Trophoblast cell (in vitro differentiated cells and primary cell): ENCODE measurements at regions not wholly inside any gene's neighbourhood (a gene's known extent, or its start where the extent isn't known, plus 50 kb on each side); places are given as distances from the start of the nearest gene placed in this dataset.

Experiments used
- DNase-seq, 2 donors: peaks; one replicate each; pipeline ENCODE4 v3.0.0-alpha.2; 2016
- H2AFZ ChIP-seq: 2 replicates; pipeline ENCODE4 v1.6.1; 2013; ENCODE audit warnings: low read length, moderate library complexity, mild to moderate bottlenecking; ENCODE audit not compliant: insufficient read depth, poor library complexity
- H2AK5ac ChIP-seq: 2 replicates; pipeline ENCODE4 v1.6.1; 2013; ENCODE audit warnings: mild to moderate bottlenecking, low read length
- H2BK120ac ChIP-seq: 2 replicates; pipeline ENCODE4 v1.6.1; 2013; ENCODE audit warnings: low read length, mild to moderate bottlenecking, moderate library complexity; ENCODE audit not compliant: insufficient read depth, poor library complexity
- H2BK12ac ChIP-seq: 2 replicates; pipeline ENCODE4 v1.6.1; 2013; ENCODE audit warnings: mild to moderate bottlenecking, low read length, moderate library complexity
- H2BK5ac ChIP-seq: 2 replicates; pipeline ENCODE4 v1.6.1; 2013; ENCODE audit warnings: low read length, low read depth, moderate library complexity, mild to moderate bottlenecking; ENCODE audit not compliant: poor library complexity
- H3K14ac ChIP-seq: 2 replicates; pipeline ENCODE4 v1.6.1; 2013; ENCODE audit warnings: mild to moderate bottlenecking, low read length
- H3K18ac ChIP-seq: 2 replicates; pipeline ENCODE4 v1.6.1; 2013; ENCODE audit warnings: mild to moderate bottlenecking, low read length
- H3K23ac ChIP-seq: 2 replicates; pipeline ENCODE4 v1.6.1; 2013; ENCODE audit warnings: low read length
- H3K27ac ChIP-seq: 2 replicates; pipeline ENCODE4 v1.5.1; 2013; ENCODE audit warnings: low read depth, mild to moderate bottlenecking, inconsistent platforms, low read length, moderate library complexity
- H3K27me3 ChIP-seq: 2 replicates; pipeline ENCODE4 v1.6.1; 2013; ENCODE audit warnings: inconsistent platforms, mild to moderate bottlenecking, low read length, moderate library complexity; ENCODE audit not compliant: insufficient read depth
- H3K36me3 ChIP-seq, 2 experiments: 1 replicate in 1 of 2; 2 replicates in 1 of 2; pipeline ENCODE4 v1.6.1; 2013; ENCODE audit warnings: low read length in 2 of 2, mild to moderate bottlenecking in 2 of 2, moderate library complexity in 1 of 2; ENCODE audit not compliant: insufficient read depth in 2 of 2, control insufficient read depth in 1 of 2
- H3K4ac ChIP-seq: 2 replicates; pipeline ENCODE4 v1.6.1; 2013; ENCODE audit warnings: low read depth, mild to moderate bottlenecking, low read length, moderate library complexity
- H3K4me1 ChIP-seq, 2 experiments: 1 replicate in 1 of 2; 2 replicates in 1 of 2; pipeline ENCODE4 v1.6.1; 2013; ENCODE audit warnings: low read length in 2 of 2, mild to moderate bottlenecking in 2 of 2, moderate library complexity in 1 of 2; ENCODE audit not compliant: insufficient read depth in 2 of 2, control insufficient read depth in 1 of 2
- H3K4me2 ChIP-seq: 2 replicates; pipeline ENCODE4 v1.6.1; 2013; ENCODE audit warnings: inconsistent platforms, mild to moderate bottlenecking, low read length, moderate library complexity
- H3K4me3 ChIP-seq: 2 replicates; pipeline ENCODE4 v1.5.1; 2013; ENCODE audit warnings: mild to moderate bottlenecking, low read depth, low read length, inconsistent platforms
- H3K79me1 ChIP-seq: one replicate; pipeline ENCODE4 v1.6.1; 2013; ENCODE audit warnings: low read length
- H3K79me2 ChIP-seq: 2 replicates; pipeline ENCODE4 v1.6.1; 2013; ENCODE audit warnings: low read length, mild to moderate bottlenecking; ENCODE audit not compliant: control insufficient read depth, insufficient read depth, poor library complexity
- H3K9ac ChIP-seq: 2 replicates; pipeline ENCODE4 v1.6.1; 2013; ENCODE audit warnings: mild to moderate bottlenecking, low read length
- H3K9me3 ChIP-seq: 2 replicates; pipeline ENCODE4 v1.6.1; 2013; ENCODE audit warnings: low read depth, mild to moderate bottlenecking, control low read depth, inconsistent platforms, low read length; ENCODE audit not compliant: insufficient read depth
- H4K12ac ChIP-seq: 2 replicates; pipeline ENCODE4 v1.6.1; 2013; ENCODE audit warnings: low read depth, mild to moderate bottlenecking, low read length, moderate library complexity
- H4K8ac ChIP-seq: 2 replicates; pipeline ENCODE4 v1.6.1; 2013; ENCODE audit warnings: low read depth, mild to moderate bottlenecking, low read length, moderate library complexity
- H4K91ac ChIP-seq: one replicate; pipeline ENCODE4 v1.6.1; 2013; ENCODE audit warnings: low read depth, mild to moderate bottlenecking, low read length, moderate library complexity
- WGBS: extraction: QIAGEN DNeasy Blood & Tissue Kit; methylation state at CpG from one replicate; pipeline ENCODE4 v1.1.7; 2013; ENCODE audit warnings: missing lambda C conversion rate; ENCODE audit not compliant: insufficient read length, insufficient coverage; ENCODE audit errors: extremely low coverage; 5-methylcytosine and 5-hydroxymethylcytosine counted together

DNA sequence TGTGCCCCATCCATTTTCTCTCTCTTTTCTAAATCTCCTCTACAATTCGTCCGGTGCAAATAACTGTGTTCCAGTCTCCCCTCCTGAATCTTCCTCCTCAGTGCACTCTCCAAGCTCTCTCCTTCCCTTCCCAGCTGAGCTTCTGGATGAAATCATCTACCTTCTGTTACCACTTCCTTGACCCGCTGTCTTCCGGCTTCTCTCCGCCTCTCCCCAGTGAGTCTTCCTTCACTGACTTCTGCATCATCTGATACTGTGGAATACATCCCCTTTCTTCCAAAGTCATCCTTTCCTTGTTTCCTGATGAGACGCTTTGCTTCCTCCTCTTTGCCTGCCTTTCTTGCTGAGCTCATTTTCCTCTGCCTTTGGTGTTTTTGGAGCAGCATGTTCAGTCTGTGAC, 96.9 kb downstream of the MAB21L3 start:
- Histone ChIP-seq H4K12ac (no peak overlapping the region), H2AFZ (no peak overlapping the region), H3K14ac (no peak overlapping the region), H3K79me2 (no peaks in the 10 kb centered on the region), H3K4me2 (no peak overlapping the region), H4K8ac (no peak overlapping the region), H3K27ac (no peak overlapping the region), H2BK120ac (no peak overlapping the region), H3K9me3 (peaks cover 4% of the 10 kb centered on the region), H3K4me1 (no peaks in the 10 kb centered on the region), H3K4ac (no peak overlapping the region), H3K23ac (no peak overlapping the region), H3K9ac (no peak overlapping the region), H2AK5ac (no peak overlapping the region), H2BK5ac (no peak overlapping the region), H3K36me3 (no peaks in the 10 kb centered on the region), H3K18ac (no peak overlapping the region), H3K4me3 (no peak overlapping the region), H2BK12ac (no peak overlapping the region), H4K91ac (no peak overlapping the region), H3K79me1 (no peaks in the 10 kb centered on the region), H3K27me3 (no peaks in the 10 kb centered on the region)
- no peak for DNase-seq
- no CpG with 5 or more reads among the region's 6 CpGs for WGBS

DNA sequence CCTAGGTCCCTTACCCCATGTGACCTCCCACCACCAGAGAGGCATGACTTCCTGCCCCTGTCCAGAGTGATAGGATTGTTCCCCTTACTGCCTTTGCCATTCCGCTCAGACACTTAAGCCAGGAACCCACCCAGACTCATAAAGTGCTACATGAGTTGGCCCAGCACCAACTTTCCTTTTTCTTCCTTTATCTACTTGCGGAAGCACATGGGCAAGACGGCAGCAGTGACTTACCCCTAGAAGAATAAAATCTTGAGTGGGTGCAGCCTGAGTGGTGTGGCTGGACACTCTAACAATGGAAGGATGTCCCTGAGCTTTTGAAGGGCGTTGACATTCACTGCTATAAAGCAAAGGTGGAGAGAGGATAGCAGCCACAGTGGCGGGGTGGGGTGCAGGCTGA, 100.1 kb downstream of the MAB21L3 start:
- Histone ChIP-seq H3K9ac (no peak overlapping the region), H3K27me3 (no peaks in the 10 kb centered on the region), H2AK5ac (no peak overlapping the region), H3K14ac (no peak overlapping the region), H3K79me1 (no peaks in the 10 kb centered on the region), H3K79me2 (no peaks in the 10 kb centered on the region), H4K12ac (no peak overlapping the region), H4K91ac (no peak overlapping the region), H3K9me3 (peaks cover 4% of the 10 kb centered on the region), H3K4me1 (no peaks in the 10 kb centered on the region), H3K4me3 (no peak overlapping the region), H3K27ac (no peak overlapping the region), H2AFZ (no peak overlapping the region), H3K4ac (no peak overlapping the region), H2BK120ac (no peak overlapping the region), H2BK12ac (no peak overlapping the region), H3K36me3 (no peaks in the 10 kb centered on the region), H3K4me2 (no peak overlapping the region), H3K18ac (no peak overlapping the region), H4K8ac (no peak overlapping the region), H3K23ac (no peak overlapping the region), H2BK5ac (no peak overlapping the region)
- no peak for DNase-seq
- WGBS = no CpG with 5 or more reads among the region's 5 CpGs

DNA sequence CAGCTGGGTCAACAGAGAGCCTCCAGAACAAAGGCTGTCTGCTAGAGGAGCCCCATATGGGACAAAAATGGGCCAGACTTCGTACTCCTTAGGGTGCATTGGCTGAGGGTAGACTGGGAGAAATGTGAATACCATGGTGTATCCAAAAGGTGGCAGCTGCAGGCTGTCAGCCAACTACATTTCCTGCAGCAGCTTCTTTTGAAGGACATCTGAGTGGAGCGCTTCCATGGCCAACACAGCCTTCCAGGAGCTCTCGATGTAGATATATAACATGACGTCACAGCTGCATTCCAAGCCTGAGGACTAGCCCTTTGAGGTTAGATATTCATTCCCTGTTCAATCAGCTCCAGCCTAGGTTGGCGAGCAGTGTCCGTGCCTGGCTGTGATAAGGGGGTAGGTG, 107.7 kb downstream of the MAB21L3 start:
- no peak overlapping the region for H3K9ac ChIP-seq
- H3K27ac ChIP-seq = no peak overlapping the region
- H3K4me3 ChIP-seq = no peak overlapping the region
- H2BK5ac ChIP-seq = peak overlapping the region; percentile 35
- H3K18ac ChIP-seq = peak overlapping the region; percentile 67
- peak; percentile 17 to 67 for DNase-seq
- H3K27me3 ChIP-seq = no peaks in the 10 kb centered on the region
- H2BK120ac ChIP-seq = no peak overlapping the region
- H4K12ac ChIP-seq = no peak overlapping the region
- peaks cover 11 to 15% of the 10 kb centered on the region in 2 experiments for H3K4me1 ChIP-seq
- no peak overlapping the region for H2AK5ac ChIP-seq
- H4K8ac ChIP-seq = no peak overlapping the region
- H3K9me3 ChIP-seq = no peaks in the 10 kb centered on the region
- H3K36me3 ChIP-seq = no peaks in the 10 kb centered on the region
- H3K4me2 ChIP-seq = no peak overlapping the region
- H2BK12ac ChIP-seq = peak overlapping the region; percentile 78
- H3K23ac ChIP-seq = no peak overlapping the region
- peak overlapping the region; percentile 49 for H3K14ac ChIP-seq
- no peaks in the 10 kb centered on the region for H3K79me2 ChIP-seq
- H4K91ac ChIP-seq = peak overlapping the region; percentile 39
- H3K79me1 ChIP-seq = peaks cover 8% of the 10 kb centered on the region
- H3K4ac ChIP-seq = peak overlapping the region; percentile 40
- no peak overlapping the region for H2AFZ ChIP-seq
- WGBS = no CpG with 5 or more reads among the region's 6 CpGs

DNA sequence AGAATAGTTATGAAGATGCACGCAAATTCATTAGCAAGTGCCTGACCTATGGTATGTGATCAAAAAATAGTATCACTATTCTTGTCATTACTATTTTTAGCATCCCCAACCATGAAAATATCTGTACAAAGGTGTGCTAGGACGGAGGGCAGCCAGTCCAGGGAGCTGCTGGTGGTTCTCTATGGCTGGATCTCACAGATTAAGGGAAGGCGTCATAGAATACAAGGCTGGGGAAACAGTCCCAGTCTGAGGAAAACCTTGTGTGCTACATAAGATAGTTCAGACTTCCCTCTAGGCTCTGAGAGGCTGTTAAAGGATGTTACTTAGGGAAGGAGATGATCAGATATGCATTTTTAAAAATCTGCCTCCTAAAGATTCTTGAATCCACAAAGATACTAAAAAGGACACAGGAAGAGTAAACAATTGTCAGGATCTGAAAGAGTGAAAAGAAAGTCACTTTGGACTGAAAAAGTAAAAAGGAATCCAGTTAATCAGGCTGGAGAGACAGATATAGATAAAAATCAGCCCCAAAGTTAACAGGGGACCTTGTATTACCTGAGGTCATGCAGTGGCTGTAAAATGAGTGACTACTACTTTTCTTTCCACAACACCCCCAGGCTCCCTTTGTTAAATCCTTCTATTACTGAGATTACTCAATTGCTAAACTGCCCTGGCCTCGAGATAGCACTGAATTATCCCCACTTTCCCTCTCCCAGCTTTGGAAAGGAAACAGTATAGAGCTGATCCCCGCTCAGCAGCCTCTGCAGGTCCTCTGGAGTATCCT, 108.6 kb downstream of the MAB21L3 start:
- Histone ChIP-seq H2BK12ac (no peak overlapping the region), H3K79me1 (peaks cover 8% of the 10 kb centered on the region), H3K9me3 (no peaks in the 10 kb centered on the region), H4K8ac (no peak overlapping the region), H2AFZ (no peak overlapping the region), H2BK120ac (no peak overlapping the region), H3K4ac (no peak overlapping the region), H3K4me1 (peaks cover 14 to 18% of the 10 kb centered on the region in 2 experiments), H3K79me2 (no peaks in the 10 kb centered on the region), H3K23ac (no peak overlapping the region), H3K4me3 (no peak overlapping the region), H3K14ac (no peak overlapping the region), H4K91ac (no peak overlapping the region), H3K18ac (no peak overlapping the region), H3K4me2 (no peak overlapping the region), H3K27ac (peak overlapping the region; percentile 2), H4K12ac (no peak overlapping the region), H3K27me3 (no peaks in the 10 kb centered on the region), H2AK5ac (no peak overlapping the region), H3K9ac (no peak overlapping the region), H2BK5ac (no peak overlapping the region), H3K36me3 (no peaks in the 10 kb centered on the region)
- no CpG with 5 or more reads among the region's 5 CpGs for WGBS
- peak; percentile 73 to 86 for DNase-seq
